NCI-H1436 (cell line): ENCODE measurements at regions not wholly inside any gene's neighbourhood (a gene's known extent, or its start where the extent isn't known, plus 50 kb on each side); places are given as distances from the start of the nearest gene placed in this dataset.
"Not testable (repeated sequence)": the region's sequence is repeated elsewhere in the genome, so short reads cannot be mapped to it uniquely, and the experiment has no call there.

ENCODE experiments used
- DNase-seq: peaks from one replicate; lab custom pipeline; 2025; lab: John Stamatoyannopoulos, UW

- DNase-seq: no peak
Measured at GRCh38 chr16:63925221-63925620, 1196.6 kb downstream of the CDH11 start.

GRCh38 chr16:63922560-63922959 is 1199.3 kb downstream of the CDH11 start:
- DNase-seq: no peak

GRCh38 chr16:63921737-63922295 is 1200.0 kb downstream of the CDH11 start:
- DNase-seq: no peak

- no peak for DNase-seq
Measured at GRCh38 chr16:63913290-63913689, 1208.6 kb downstream of the CDH11 start.

- DNase-seq: no peak
Measured at GRCh38 chr16:63907251-63907650, 1214.6 kb downstream of the CDH11 start.

GRCh38 chr16:63904930-63905329 is 1216.9 kb downstream of the CDH11 start:
- DNase-seq: no peak

- DNase-seq: no peak
Measured at GRCh38 chr16:63904182-63904581, 1217.7 kb downstream of the CDH11 start.

- no peak for DNase-seq
Measured at GRCh38 chr16:63896383-63897109, 1225.3 kb downstream of the CDH11 start.

GRCh38 chr16:63890723-63891122 is 1231.1 kb downstream of the CDH11 start:
- DNase-seq: no peak

GRCh38 chr16:63890081-63890480 is 1231.8 kb downstream of the CDH11 start:
- DNase-seq: no peak

- DNase-seq: no peak
Measured at GRCh38 chr16:63883091-63883490, 1238.8 kb downstream of the CDH11 start.

GRCh38 chr16:63882576-63882975 is 1239.3 kb downstream of the CDH11 start:
- DNase-seq: no peak

- no peak for DNase-seq
Measured at GRCh38 chr16:63880948-63881347, 1240.9 kb downstream of the CDH11 start.

- no peak for DNase-seq
Measured at GRCh38 chr16:63877401-63877800, 1244.5 kb downstream of the CDH11 start.

GRCh38 chr16:63876103-63876502 is 1245.8 kb downstream of the CDH11 start:
- DNase-seq: no peak

GRCh38 chr16:63860700-63861099 is 1261.2 kb downstream of the CDH11 start:
- not testable (repeated sequence) for DNase-seq

- DNase-seq: no peak
Measured at GRCh38 chr16:63856537-63856936, 1265.3 kb downstream of the CDH11 start.

GRCh38 chr16:63850979-63851378 is 1270.9 kb downstream of the CDH11 start:
- DNase-seq: no peak

GRCh38 chr16:63841271-63841670 is 1280.6 kb downstream of the CDH11 start:
- DNase-seq: no peak

- no peak for DNase-seq
Measured at GRCh38 chr16:63830061-63830460, 1291.8 kb downstream of the CDH11 start.

GRCh38 chr16:63822818-63823217 is 1299.0 kb downstream of the CDH11 start:
- DNase-seq: no peak

GRCh38 chr16:63816276-63816675 is 1305.6 kb downstream of the CDH11 start:
- no peak for DNase-seq

- no peak for DNase-seq
Measured at GRCh38 chr16:63813862-63814261, 1308.0 kb downstream of the CDH11 start.

GRCh38 chr16:63808730-63809129 is 1313.1 kb downstream of the CDH11 start:
- DNase-seq: no peak
